GM23338 (cell line): ENCODE measurements at regions not wholly inside any gene's neighbourhood (a gene's known extent, or its start where the extent isn't known, plus 50 kb on each side); places are given as distances from the start of the nearest gene placed in this dataset.

ENCODE experiments used
- EZH2 ChIP-seq: fragments of 200-600 bp; sonication (generic); IDR thresholded peaks from one replicate; pipeline ENCODE4 v1.8.0; 2017; ENCODE audit warnings: antibody characterized with exemption, mild to moderate bottlenecking, low read depth; ENCODE audit not compliant: unreplicated experiment
- POLR2AphosphoS5 ChIP-seq: IDR thresholded peaks from 2 replicates; pipeline ENCODE4 v1.6.1; 2016; ENCODE audit warnings: antibody characterized with exemption, low read depth
- TF ChIP-seq, protein P1 (sequence below), 2 experiments: fragments of 200-600 bp in 1 of 2; sonication (generic) in 1 of 2; conservative IDR thresholded peaks; 2 replicates each; pipeline versions ENCODE4 v1.5.1 to v1.6.1; 2016 to 2017; ENCODE audit warnings: antibody characterized with exemption in 2 of 2, low read depth in 2 of 2, mild to moderate bottlenecking in 2 of 2, moderate library complexity in 1 of 2
- TF ChIP-seq, protein P2 (sequence below): IDR thresholded peaks from one replicate; pipeline ENCODE4 v1.6.1; 2018; ENCODE audit warnings: antibody characterized with exemption; ENCODE audit not compliant: unreplicated experiment
- TF ChIP-seq, protein P3 (sequence below): IDR thresholded peaks from 2 replicates; pipeline ENCODE4 v1.6.1; 2016; ENCODE audit warnings: antibody characterized with exemption

DNA sequence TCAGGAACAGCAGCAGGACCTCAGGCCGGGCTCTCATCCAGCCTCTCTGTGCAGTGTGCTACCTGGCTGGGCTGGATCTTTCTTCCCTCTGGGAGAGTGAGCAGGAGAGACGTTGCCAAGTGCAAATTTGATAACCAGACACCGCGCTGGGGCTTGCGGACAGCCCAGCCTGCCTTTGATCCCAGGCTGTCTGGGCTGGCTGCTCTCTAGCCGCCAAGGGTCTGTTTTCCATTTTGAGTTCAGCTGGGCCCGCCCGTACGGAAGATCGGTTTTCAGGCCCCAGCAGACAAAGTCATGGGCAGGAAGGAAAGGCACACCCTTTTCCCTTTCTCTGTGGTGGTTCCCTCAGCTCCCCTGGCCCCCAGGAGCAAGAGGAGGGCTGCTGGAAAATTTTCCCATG is 90.2 kb downstream of the CPZ start:
- TF ChIP-seq POLR2AphosphoS5 (no peak), EZH2 (no peak)
- TF ChIP-seq, protein P1, sequence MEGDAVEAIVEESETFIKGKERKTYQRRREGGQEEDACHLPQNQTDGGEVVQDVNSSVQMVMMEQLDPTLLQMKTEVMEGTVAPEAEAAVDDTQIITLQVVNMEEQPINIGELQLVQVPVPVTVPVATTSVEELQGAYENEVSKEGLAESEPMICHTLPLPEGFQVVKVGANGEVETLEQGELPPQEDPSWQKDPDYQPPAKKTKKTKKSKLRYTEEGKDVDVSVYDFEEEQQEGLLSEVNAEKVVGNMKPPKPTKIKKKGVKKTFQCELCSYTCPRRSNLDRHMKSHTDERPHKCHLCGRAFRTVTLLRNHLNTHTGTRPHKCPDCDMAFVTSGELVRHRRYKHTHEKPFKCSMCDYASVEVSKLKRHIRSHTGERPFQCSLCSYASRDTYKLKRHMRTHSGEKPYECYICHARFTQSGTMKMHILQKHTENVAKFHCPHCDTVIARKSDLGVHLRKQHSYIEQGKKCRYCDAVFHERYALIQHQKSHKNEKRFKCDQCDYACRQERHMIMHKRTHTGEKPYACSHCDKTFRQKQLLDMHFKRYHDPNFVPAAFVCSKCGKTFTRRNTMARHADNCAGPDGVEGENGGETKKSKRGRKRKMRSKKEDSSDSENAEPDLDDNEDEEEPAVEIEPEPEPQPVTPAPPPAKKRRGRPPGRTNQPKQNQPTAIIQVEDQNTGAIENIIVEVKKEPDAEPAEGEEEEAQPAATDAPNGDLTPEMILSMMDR (conservative IDR thresholded peaks at IDR 0.05; ENCODE audit: low read depth in 2 of 2): no peak
- TF ChIP-seq, protein P2, sequence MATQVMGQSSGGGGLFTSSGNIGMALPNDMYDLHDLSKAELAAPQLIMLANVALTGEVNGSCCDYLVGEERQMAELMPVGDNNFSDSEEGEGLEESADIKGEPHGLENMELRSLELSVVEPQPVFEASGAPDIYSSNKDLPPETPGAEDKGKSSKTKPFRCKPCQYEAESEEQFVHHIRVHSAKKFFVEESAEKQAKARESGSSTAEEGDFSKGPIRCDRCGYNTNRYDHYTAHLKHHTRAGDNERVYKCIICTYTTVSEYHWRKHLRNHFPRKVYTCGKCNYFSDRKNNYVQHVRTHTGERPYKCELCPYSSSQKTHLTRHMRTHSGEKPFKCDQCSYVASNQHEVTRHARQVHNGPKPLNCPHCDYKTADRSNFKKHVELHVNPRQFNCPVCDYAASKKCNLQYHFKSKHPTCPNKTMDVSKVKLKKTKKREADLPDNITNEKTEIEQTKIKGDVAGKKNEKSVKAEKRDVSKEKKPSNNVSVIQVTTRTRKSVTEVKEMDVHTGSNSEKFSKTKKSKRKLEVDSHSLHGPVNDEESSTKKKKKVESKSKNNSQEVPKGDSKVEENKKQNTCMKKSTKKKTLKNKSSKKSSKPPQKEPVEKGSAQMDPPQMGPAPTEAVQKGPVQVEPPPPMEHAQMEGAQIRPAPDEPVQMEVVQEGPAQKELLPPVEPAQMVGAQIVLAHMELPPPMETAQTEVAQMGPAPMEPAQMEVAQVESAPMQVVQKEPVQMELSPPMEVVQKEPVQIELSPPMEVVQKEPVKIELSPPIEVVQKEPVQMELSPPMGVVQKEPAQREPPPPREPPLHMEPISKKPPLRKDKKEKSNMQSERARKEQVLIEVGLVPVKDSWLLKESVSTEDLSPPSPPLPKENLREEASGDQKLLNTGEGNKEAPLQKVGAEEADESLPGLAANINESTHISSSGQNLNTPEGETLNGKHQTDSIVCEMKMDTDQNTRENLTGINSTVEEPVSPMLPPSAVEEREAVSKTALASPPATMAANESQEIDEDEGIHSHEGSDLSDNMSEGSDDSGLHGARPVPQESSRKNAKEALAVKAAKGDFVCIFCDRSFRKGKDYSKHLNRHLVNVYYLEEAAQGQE: no peak
- TF ChIP-seq, protein P3, sequence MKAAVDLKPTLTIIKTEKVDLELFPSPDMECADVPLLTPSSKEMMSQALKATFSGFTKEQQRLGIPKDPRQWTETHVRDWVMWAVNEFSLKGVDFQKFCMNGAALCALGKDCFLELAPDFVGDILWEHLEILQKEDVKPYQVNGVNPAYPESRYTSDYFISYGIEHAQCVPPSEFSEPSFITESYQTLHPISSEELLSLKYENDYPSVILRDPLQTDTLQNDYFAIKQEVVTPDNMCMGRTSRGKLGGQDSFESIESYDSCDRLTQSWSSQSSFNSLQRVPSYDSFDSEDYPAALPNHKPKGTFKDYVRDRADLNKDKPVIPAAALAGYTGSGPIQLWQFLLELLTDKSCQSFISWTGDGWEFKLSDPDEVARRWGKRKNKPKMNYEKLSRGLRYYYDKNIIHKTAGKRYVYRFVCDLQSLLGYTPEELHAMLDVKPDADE: no peak
